ENCODE measurements at regions not wholly inside any gene's neighbourhood (a gene's known extent, or its start where the extent isn't known, plus 50 kb on each side); places are given as distances from the start of the nearest gene placed in this dataset.
A peak's percentile ranks its signal among the peaks of the same experiment; 100 is the strongest.

GRCh38 chr20:48420176-48420575 lies 407.6 kb downstream of the PREX1 start:
- in situ Hi-C loops (cut with MboI; ENCODE audit: low pct_unique_long_range_greater_than_20kb, low sequenced_read_pairs, unreplicated experiment), result no loop called here
- no peak for TF ChIP-seq CTCF (IDR thresholded peaks at IDR 0.05; ENCODE audit: extremely low read depth, insufficient read depth, missing control alignments)

GRCh38 chr20:48419173-48419572 lies 408.6 kb downstream of the PREX1 start:
- in situ Hi-C loops (cut with MboI; ENCODE audit: low pct_unique_long_range_greater_than_20kb, low sequenced_read_pairs, unreplicated experiment), result no loop called here
- no peak for DNase-seq (ENCODE audit: low spot score)
- no peak for TF ChIP-seq CTCF (IDR thresholded peaks at IDR 0.05; ENCODE audit: extremely low read depth, insufficient read depth, missing control alignments)

More at GRCh38 chr20:48420176-48420575, 407.6 kb downstream of the PREX1 start:
- DNase-seq (ENCODE audit: low spot score), result no peak

- TF ChIP-seq CTCF (IDR thresholded peaks at IDR 0.05; ENCODE audit: extremely low read depth, insufficient read depth, missing control alignments), result no peak
- peak; percentile 68 for DNase-seq (ENCODE audit: low spot score)
- in situ Hi-C loops (cut with MboI; ENCODE audit: low pct_unique_long_range_greater_than_20kb, low sequenced_read_pairs, unreplicated experiment), result no loop called here
These were observed 411.8 kb downstream of the PREX1 start for GRCh38 chr20:48416002-48416401.

GRCh38 chr20:48414786-48415185 lies 413.0 kb downstream of the PREX1 start:
- DNase-seq (ENCODE audit: low spot score), result no peak
- in situ Hi-C loops (cut with MboI; ENCODE audit: low pct_unique_long_range_greater_than_20kb, low sequenced_read_pairs, unreplicated experiment), result no loop called here
- no peak for TF ChIP-seq CTCF (IDR thresholded peaks at IDR 0.05; ENCODE audit: extremely low read depth, insufficient read depth, missing control alignments)

GRCh38 chr20:48411919-48412522 lies 415.8 kb downstream of the PREX1 start:
- no peak for DNase-seq (ENCODE audit: low spot score)
- in situ Hi-C loops (cut with MboI; ENCODE audit: low pct_unique_long_range_greater_than_20kb, low sequenced_read_pairs, unreplicated experiment), result no loop called here

GRCh38 chr20:48411245-48411644 lies 416.6 kb downstream of the PREX1 start:
- no peak for DNase-seq (ENCODE audit: low spot score)
- no peak for TF ChIP-seq CTCF (IDR thresholded peaks at IDR 0.05; ENCODE audit: extremely low read depth, insufficient read depth, missing control alignments)
- in situ Hi-C loops (cut with MboI; ENCODE audit: low pct_unique_long_range_greater_than_20kb, low sequenced_read_pairs, unreplicated experiment), result no loop called here

More at GRCh38 chr20:48411919-48412522, 415.8 kb downstream of the PREX1 start:
- TF ChIP-seq CTCF (IDR thresholded peaks at IDR 0.05; ENCODE audit: extremely low read depth, insufficient read depth, missing control alignments), result no peak
